OCI-M2 (cell line): ENCODE measurements at regions not wholly inside any gene's neighbourhood (a gene's known extent, or its start where the extent isn't known, plus 50 kb on each side); places are given as distances from the start of the nearest gene placed in this dataset.

ENCODE experiments used
- DNase-seq: peaks from one replicate; lab custom pipeline; 2025; ENCODE audit not compliant: unreplicated experiment; lab: John Stamatoyannopoulos, UW

DNA sequence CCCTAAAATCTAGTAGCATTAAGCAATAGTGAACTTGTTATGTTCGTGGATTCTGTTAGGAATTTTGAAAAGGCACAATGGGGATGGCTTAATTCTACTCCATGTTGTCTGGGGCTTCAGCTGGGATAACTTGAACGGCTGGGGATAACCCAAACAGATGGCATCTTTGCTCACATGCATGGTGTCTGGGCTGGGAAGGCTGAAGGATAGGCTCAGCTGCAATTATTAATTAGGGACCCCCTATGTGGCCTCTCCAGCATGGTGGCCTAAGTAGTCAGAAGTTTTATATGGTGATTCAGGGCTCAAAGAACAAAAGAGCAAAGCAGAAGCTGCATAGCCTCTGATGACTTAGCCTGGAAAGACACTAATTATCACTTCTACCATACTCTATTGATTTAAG is 551.1 kb downstream of the PSAT1 start:
- no peak for DNase-seq

- no peak for DNase-seq
These were observed 559.2 kb downstream of the PSAT1 start for GRCh38 chr9:78856144-78856543.

DNA sequence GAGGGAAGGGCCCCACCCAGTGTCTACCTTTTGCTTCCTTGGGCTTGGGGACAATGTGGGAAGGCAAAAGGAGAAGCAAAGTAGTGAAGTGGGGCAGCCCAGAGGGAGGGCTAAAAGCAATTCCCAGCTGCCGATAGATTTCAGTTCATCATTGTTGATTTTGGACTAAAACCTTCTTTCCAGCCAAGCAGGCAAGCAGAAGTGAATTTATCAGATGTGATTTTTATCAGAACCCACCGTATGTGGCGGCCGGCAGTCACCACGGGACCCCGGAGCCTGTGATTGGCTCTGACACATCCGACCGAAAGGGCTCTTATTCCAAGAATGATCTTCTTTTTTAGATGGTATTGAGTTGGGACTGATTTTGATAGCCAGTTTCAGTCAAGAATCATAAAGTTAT is 559.9 kb downstream of the PSAT1 start:
- DNase-seq = no peak

DNA sequence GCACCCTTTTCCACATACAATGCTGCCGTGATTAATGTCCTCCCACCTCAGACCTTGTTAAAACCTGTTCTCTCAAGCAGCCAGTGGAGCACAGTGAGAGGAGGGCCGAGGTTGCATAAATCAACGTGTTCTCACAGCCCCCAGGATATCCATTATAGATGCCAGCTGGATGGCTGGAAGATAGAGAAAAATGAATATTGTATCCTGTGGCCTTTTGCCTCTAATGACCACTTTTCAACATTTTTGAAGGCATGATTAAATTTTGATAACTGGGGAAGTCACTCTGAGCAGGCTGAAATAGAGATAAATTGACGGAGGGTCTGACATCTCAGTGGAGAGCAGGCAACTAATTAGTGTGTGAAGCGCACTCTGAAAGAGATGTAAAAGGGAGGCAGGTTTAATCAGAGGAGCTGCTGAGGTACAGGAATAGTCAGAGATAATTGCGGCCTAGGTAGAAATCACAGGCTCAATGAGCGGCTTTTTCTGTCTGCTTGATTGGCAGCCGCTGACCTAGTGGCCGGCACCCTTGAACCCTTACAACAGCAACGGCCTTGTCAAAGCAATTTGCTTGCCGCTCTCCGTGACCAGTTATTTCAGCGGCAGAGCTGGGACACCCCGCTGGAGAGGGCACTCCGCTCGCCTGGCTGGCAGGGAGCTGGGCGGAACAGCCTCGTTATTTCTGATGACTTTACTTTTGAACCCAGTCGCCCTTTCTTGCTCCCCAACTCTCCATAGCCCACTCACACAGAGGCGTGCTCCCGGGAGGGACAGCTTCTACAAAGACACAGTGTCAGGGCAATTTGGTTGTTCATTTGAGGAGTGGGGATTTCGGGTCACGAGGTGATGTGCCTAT is 560.7 kb downstream of the PSAT1 start:
- DNase-seq = no peak

GRCh38 chr9:78858266-78858665 is 561.3 kb downstream of the PSAT1 start:
- DNase-seq = no peak

DNA sequence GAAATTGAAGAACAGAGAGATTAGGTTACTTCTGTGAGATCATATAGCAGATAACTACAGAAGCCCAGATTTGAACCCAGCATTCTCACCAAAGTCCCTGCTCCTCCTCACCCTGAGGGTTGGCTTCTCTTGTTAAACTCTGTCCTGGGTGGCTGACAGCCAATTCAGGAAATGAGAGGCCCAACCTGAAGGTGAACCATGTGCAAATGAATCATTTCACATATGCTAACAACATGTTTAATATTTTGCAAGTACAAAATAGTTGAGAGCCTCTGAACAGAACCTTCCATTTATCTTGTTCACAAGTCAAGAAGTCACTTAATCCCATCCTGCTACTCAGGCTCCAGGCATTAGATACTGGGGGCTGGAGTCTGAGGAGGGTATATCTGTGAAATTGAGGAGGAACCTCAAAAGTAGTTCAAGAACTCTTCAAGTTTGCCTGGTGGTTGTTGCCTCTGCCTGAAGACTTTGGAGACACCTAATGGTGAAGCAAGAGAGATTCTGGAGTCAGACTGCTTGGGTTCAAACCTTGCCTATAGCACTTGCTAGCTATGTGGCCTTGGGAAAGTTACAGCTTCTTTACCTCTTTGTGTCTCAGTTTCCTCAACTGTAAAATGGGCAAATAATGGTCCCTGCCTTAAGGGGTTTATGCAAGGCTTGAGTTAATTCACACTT is 564.0 kb downstream of the PSAT1 start:
- DNase-seq = no peak

GRCh38 chr9:78863531-78863930 is 566.6 kb downstream of the PSAT1 start:
- DNase-seq = no peak

DNA sequence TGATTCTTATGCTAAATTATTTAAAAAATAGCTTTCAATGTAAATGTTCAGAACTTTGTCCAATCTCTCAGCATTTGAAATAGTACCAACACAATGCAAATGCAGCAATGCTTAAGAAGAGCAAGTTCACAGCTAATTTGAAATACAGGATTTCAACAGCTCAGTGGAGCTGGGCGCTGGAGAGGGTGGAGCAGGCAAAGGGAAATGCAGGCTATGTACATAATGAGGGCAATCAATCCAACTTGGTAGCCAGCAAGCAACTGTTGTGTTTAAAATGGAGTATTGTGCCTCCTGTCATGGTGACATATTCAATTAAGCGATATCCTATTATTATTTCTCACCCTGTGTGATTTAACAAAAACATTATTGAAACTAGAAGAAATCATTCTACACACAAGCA is 568.8 kb downstream of the PSAT1 start:
- no peak for DNase-seq

DNA sequence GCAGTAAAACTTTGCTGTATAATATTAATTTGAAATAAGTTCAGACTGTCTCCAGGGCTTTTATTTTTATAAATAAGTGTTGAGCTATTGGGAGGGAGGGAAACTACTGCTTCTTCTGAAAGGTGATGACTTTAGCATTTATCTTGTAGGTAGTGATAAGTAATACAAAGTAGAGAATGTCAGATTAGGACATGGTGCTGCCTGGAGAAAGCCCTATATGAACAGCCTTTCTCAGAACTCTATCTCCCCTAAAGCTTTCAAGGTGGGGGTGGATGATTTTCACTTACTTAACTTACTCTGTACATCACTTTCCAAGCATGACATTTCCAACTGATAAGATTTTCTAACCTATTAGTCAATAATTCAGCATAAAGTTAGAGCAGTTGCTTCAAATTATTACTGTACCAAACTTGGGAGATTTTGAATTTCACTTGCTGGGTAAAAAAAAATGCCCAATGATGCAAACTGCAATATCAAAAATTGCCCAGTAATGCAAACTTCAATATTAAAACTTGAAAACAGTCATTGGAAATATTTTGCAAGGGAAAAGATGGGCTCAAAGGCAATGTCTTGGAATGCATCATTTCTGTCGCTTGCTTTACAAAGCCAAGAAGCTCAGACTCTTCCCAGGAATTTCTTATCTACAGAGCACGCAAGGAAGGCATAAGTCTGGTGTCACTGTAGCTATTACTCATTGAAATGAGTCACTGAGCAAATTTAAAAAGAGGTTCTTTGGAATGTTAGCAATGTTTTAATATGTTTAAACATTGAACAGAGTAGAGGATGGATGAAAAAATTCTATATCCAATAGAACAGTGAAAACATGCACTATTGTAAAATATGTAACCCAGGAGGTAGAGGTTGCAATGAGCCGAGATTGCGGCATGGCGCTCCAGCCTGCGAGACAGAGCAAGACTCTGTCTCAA is 569.5 kb downstream of the PSAT1 start:
- no peak for DNase-seq

DNA sequence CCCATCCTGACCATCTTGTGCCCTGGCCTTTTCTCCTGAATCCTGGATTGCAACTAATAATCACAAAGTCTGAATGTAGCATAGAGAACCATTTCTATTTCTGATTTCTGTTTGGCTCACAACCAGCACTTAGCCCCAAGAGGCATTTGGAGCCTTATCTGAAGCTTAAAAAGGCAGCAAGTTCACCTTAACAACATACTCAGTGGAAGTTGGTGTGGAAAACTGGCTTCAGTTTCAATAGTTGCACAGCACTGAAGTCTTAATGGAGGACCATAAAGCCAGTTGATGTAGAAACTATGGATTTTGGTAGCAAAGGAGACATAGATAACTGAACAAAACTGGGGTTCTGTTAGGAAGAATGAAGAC is 574.1 kb downstream of the PSAT1 start:
- DNase-seq = no peak

GRCh38 chr9:78871452-78872331 is 574.8 kb downstream of the PSAT1 start:
- no peak for DNase-seq

- DNase-seq = no peak
These were observed 577.1 kb downstream of the PSAT1 start for GRCh38 chr9:78874061-78874460.

DNA sequence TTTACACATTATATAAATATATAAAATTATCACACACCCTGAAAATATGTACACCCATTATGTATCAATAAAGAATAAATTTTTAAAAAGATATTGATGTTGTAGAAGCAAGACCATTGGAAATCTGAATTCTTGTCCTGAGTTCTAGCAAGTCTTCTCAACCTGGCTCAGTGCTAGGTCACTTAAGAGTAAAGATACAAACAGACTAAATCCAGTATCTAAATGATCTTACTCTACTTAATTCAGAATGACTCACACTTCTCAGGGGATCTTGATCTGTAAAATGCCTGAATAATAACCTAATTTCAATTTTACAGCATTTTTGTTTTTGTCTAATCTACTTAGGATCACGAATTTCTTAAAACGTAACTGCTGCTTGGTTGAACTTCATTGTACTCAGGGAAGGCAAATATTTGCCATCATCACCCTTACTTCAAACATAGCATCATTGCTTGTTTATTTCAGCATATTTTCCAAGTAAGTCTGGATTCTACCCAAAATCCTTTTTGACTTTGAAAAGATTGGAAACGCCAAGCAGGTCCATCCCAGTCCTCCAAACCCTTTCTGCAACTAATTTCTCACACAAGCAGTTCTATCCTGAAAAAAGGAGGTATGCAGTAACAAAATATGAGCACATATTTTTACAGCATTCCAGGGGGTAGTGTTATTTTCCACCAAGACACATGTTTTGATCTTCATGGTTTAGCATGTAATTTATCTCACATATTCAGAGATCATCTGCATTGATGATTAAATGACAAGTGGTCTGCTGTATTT is 582.6 kb downstream of the PSAT1 start:
- no peak for DNase-seq

DNA sequence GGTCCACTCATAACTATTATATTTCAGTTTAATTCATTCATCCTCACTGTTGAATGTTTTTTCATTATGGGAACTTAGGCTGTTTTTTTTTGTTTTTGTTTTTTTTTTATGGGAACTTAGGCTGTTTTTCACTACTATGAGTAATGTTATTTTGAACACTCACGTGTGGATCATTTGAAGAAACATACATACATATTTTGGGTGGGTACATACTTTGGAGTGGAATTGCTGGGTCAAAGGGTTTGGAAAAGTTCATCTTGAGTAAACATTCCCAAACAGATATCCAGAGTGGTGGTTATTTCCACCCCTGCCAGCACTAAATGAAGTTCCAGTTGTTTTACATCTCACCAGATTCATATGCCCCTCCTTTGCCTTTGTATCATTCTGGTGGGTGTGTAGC is 584.4 kb downstream of the PSAT1 start:
- no peak for DNase-seq

DNA sequence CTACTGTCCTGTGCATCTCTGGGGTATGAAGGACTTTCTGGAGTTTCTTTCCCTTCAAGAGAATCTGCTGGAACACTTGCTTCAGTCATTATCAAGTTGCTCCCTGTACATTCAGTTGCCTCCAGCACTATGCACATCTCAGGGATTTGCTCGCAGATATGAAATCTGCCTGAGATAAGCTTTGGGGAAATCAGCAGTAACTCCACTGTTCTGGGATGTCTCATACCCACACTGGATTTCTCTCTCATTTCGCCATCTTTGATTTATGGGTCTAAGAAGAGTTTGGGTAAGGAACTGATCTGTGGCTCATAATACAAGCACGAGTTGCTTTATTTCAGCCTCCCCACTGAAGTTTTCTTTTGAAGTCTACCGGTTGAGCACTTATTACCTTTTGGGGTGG is 585.6 kb downstream of the PSAT1 start:
- DNase-seq = no peak

- no peak for DNase-seq
These were observed 587.8 kb downstream of the PSAT1 start for GRCh38 chr9:78884611-78885150.

DNA sequence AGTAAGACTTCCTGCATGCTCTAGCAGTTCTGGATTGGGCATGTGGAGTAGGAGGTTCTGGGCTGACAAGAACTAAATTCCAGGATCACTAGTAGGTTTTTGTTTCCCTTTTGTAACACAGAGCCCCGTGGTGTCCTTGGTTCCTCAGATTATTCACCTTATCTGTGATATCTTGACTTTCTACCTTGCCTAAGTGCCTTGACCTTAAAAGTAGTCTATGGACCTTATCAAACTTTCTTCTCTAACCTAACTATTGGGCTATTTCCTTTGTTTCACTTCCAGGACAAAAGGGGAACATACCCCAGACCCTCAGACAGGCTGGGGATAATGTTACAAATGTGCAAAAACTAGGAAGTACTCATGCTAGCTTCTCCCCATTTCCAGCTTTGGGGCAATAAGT is 595.3 kb downstream of the PSAT1 start:
- DNase-seq = no peak

GRCh38 chr9:78892769-78893168 is 595.8 kb downstream of the PSAT1 start:
- DNase-seq = no peak

DNA sequence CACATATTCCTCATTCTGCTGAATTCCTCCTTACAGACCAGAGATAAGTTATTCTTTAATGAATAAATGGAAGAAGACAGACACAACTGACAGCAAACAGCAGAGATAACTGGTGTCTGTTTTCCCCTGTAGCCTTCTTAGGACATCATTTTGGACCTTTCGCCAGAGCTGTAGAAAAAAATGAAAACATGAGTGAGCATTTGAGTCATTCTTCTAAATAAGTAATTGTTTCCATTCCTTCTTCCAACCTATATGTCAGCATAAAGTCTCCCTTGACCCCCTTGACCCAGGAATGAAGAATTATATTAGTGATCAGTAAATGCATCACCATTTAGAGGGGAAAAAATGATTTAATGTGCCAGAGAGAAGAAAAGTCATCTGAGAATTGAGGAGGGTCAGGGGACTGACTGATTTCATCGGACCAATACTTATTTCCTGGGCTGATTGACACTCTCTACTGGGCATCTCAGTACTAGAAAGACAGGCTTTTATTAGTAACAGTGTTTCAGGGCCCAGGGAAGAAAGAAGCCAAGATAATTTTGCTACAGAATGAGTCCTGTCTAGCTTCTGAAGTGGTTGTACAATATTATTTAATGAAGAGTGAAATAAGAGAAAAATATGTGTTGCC is 597.0 kb downstream of the PSAT1 start:
- DNase-seq = no peak
